Calu3 (cell line): ENCODE measurements at regions not wholly inside any gene's neighbourhood (a gene's known extent, or its start where the extent isn't known, plus 50 kb on each side); places are given as distances from the start of the nearest gene placed in this dataset.

Experiments
- BruUV-seq: library from RNA; stranded (reverse); fragments of 400-500 nt; replicated peaks from 2 replicates; lab custom pipeline; 2021; lab: Mats Ljungman, UMichigan
- CTCF ChIA-PET: fragments of 300-600 bp; sonication (Branson Sonifier 250); formaldehyde crosslinking; loops from one replicate; lab custom pipeline; 2022; ENCODE audit warnings: antibody characterized with exemption; lab: Charles Lee
- DNase-seq: peaks from one replicate; pipeline ENCODE4 v3.0.0; 2022
- H3K27ac Mint-ChIP-seq: one replicate; pipeline ENCODE4 v1.8.0; 2022; ENCODE audit warnings: mixed read lengths; ENCODE audit not compliant: unreplicated experiment
- H3K27me3 Mint-ChIP-seq: one replicate; pipeline ENCODE4 v1.8.0; 2022; ENCODE audit warnings: mixed read lengths; ENCODE audit not compliant: unreplicated experiment
- H3K36me3 Mint-ChIP-seq: one replicate; pipeline ENCODE4 v1.8.0; 2022; ENCODE audit warnings: mild to moderate bottlenecking, moderate library complexity, mixed read lengths; ENCODE audit not compliant: insufficient read depth, unreplicated experiment
- H3K4me1 Mint-ChIP-seq: one replicate; pipeline ENCODE4 v1.8.0; 2022; ENCODE audit warnings: mild to moderate bottlenecking, low read depth, mixed read lengths; ENCODE audit not compliant: unreplicated experiment
- H3K4me3 Mint-ChIP-seq: one replicate; pipeline ENCODE4 v1.8.0; 2022; ENCODE audit warnings: mild to moderate bottlenecking, low read depth, moderate library complexity, mixed read lengths; ENCODE audit not compliant: unreplicated experiment
- H3K9me3 Mint-ChIP-seq: one replicate; pipeline ENCODE4 v1.8.0; 2022; ENCODE audit warnings: low read depth, mixed read lengths; ENCODE audit not compliant: unreplicated experiment
- CTCF ChIP-seq: fragments of 200-600 bp; IDR thresholded peaks from one replicate; pipeline ENCODE4 v1.8.0; 2022; ENCODE audit warnings: antibody characterized with exemption; ENCODE audit not compliant: unreplicated experiment
- intact Hi-C: fragments of 100-400 bp; cut with micrococcal nuclease; formaldehyde crosslinking; loops from one replicate; pipeline ENCODE4 v1.10.0; 2022; ENCODE audit not compliant: unreplicated experiment

- Mint-ChIP-seq H3K4me1 (no peaks in the 10 kb centered on the region), H3K4me3 (no peak overlapping the region), H3K9me3 (no peaks in the 10 kb centered on the region), H3K27ac (no peak overlapping the region), H3K36me3 (no peaks in the 10 kb centered on the region), H3K27me3 (no peaks in the 10 kb centered on the region)
- BruUV-seq = no TSS peak
- DNase-seq = no peak
- CTCF ChIA-PET = no interaction called here
- intact Hi-C loops = no loop called here
- TF ChIP-seq CTCF = no peak
Observed at GRCh38 chr5:103452089-103452488, 110.5 kb downstream of the NUDT12 start.

DNA sequence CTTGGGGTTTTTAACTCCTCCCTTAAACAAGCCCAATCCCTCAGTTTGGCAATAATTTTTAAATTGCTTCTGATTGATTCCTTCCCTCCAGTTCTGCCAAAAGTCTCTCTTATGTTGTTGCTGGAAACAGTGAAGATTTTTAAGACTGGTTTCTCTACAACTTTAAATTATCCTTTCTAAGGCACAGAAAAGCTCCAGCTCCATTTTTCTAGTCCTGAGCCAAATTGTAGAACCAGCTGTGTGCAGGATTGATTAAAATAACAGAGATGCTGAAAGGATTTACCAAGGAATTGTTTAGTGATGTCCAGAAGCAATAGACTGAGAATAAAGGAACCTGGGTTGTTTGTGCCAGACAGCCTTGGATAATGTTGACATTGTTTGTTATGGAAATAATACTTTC lies 111.3 kb downstream of the NUDT12 start:
- H3K27me3 Mint-ChIP-seq = no peaks in the 10 kb centered on the region
- H3K4me1 Mint-ChIP-seq = no peaks in the 10 kb centered on the region
- no TSS peak for BruUV-seq
- no peaks in the 10 kb centered on the region for H3K9me3 Mint-ChIP-seq
- no peak for DNase-seq
- CTCF ChIA-PET = no interaction called here
- no peak overlapping the region for H3K27ac Mint-ChIP-seq
- intact Hi-C loops = no loop called here
- H3K4me3 Mint-ChIP-seq = no peak overlapping the region
- no peak for TF ChIP-seq CTCF
- no peaks in the 10 kb centered on the region for H3K36me3 Mint-ChIP-seq

GRCh38 chr5:103450333-103451061 lies 112.1 kb downstream of the NUDT12 start:
- no peaks in the 10 kb centered on the region for H3K27me3 Mint-ChIP-seq
- H3K4me3 Mint-ChIP-seq = no peak overlapping the region
- no peak overlapping the region for H3K27ac Mint-ChIP-seq
- BruUV-seq = no TSS peak
- CTCF ChIA-PET = no interaction called here
- H3K4me1 Mint-ChIP-seq = no peaks in the 10 kb centered on the region
- TF ChIP-seq CTCF = no peak
- no peaks in the 10 kb centered on the region for H3K36me3 Mint-ChIP-seq
- intact Hi-C loops = no loop called here
- no peak for DNase-seq
- H3K9me3 Mint-ChIP-seq = no peaks in the 10 kb centered on the region

- H3K36me3 Mint-ChIP-seq = no peaks in the 10 kb centered on the region
- H3K4me1 Mint-ChIP-seq = peaks cover 8% of the 10 kb centered on the region
- intact Hi-C loops = no loop called here
- H3K27me3 Mint-ChIP-seq = no peaks in the 10 kb centered on the region
- no TSS peak for BruUV-seq
- no peaks in the 10 kb centered on the region for H3K9me3 Mint-ChIP-seq
- DNase-seq = no peak
- H3K27ac Mint-ChIP-seq = no peak overlapping the region
- CTCF ChIA-PET = no interaction called here
- no peak for TF ChIP-seq CTCF
- no peak overlapping the region for H3K4me3 Mint-ChIP-seq
Observed at GRCh38 chr5:103446813-103447212, 115.8 kb downstream of the NUDT12 start.
